NCI-H460 (cell line): ENCODE measurements at regions not wholly inside any gene's neighbourhood (a gene's known extent, or its start where the extent isn't known, plus 50 kb on each side); places are given as distances from the start of the nearest gene placed in this dataset.

Source experiments
- DNase-seq: peaks from one replicate; pipeline ENCODE4 v3.0.0-alpha.2; 2016; ENCODE audit warnings: low read depth; ENCODE audit errors: extremely low read depth
- small RNA-seq, 2 experiments: library from RNA; depleted of rRNA; stranded (forward); fragments of <200 nt; gene quantifications; one replicate each; pipeline ENCODE3, GENCODE V24; 2014

DNA sequence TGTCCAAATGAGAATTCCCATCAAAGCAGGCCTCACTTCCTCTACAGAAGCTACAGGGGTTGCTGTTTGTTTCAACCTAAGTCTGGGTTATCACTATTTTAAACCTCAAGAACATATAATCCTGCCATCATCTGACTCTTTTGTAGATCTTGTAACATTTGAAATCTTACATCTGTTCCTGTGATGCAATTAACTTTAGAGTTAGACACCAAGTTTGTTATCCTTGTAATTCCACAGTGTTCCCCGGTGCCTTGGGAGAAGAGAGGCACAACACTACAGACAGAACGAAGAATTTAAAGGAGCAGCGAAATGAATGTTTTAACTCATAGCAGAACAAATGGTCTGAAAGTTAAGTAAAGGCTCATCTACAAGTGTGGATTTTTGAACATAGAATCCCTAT lies 116.1 kb downstream of the UCHL5 start:
- DNase-seq, result no peak

DNA sequence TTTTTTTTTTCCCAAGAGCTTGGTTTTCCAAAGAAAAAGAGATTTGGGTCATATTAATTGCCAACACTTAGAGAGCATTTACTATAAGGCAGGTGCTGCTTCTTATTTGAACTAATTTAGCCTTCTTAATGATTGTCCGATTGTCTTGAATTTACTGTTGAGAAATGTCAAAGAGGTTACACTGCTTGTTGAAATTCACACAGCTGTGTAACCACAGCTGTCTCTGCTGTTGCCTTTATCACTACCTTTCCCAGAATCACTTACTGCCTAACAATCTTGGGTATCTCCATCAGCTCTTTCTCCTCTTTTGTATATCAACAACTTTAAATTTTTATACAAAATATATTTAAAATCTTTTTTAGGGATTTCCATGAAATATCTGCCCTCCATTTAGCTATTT lies 115.6 kb downstream of the UCHL5 start:
- no peak for DNase-seq

- DNase-seq, result no peak
These were observed 113.6 kb downstream of the UCHL5 start for GRCh38 chr1:192945390-192946130.

DNA sequence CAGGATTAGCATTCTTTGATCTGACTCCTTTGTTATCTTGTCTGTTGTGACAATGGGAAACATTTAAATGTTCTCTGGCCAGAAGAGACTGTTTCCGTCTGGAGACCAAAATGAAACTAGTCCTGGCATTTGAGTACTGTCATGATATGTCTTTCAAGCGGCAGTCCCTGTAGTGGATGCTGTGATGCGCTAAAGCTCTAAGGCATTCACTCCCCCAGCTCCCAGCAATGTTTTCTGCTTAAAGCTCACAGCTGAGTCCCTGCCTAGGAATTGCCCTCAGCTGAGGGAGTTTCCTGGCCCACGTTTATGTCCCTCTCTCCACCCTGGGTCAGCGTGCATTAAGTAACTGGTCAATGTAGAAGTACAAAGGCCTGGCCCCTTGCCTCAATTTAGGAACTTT lies 109.4 kb downstream of the UCHL5 start:
- no peak for DNase-seq

DNA sequence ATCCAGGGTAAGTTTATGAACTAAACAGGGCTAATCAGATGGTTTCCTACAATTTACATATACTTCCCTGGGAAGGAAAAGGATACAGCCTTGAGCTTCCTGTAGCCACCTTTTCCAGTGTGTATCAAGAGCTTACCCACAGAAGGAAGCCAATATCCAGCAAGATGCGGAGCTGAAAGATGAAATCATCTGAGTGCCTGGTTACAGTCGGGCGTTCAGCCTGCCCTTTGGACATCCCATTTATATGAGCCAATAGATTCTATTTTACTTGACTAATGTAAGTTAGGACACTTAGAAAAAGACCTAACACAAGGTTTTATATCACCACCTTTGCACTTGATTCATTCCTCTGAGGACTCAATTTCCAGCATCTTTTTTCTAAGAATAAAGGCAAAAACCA lies 108.2 kb downstream of the UCHL5 start:
- DNase-seq, result no peak

GRCh38 chr1:192951691-192952460 lies 107.3 kb downstream of the UCHL5 start:
- DNase-seq, result peak; percentile 61

- DNase-seq, result no peak
These were observed 106.5 kb downstream of the UCHL5 start for GRCh38 chr1:192952646-192953045.

- DNase-seq, result no peak
These were observed 104.4 kb downstream of the UCHL5 start for GRCh38 chr1:192954705-192955265.

GRCh38 chr1:192958350-192958749 lies 100.8 kb downstream of the UCHL5 start:
- no peak for DNase-seq

GRCh38 chr1:192958871-192959270 lies 100.3 kb downstream of the UCHL5 start:
- DNase-seq, result no peak

GRCh38 chr1:192959657-192960186 lies 99.4 kb downstream of the UCHL5 start:
- DNase-seq, result no peak

Small RNA genes lying in the stretch of these regions (small RNA-seq; reads per million reads assigned to genes)
- gene RN7SKP126, result 0 to 0.06 reads per million in 2 experiments
